Mononuclear cell (primary cell): ENCODE measurements at regions not wholly inside any gene's neighbourhood (a gene's known extent, or its start where the extent isn't known, plus 50 kb on each side); places are given as distances from the start of the nearest gene placed in this dataset.
"Not testable (repeated sequence)": the region's sequence is repeated elsewhere in the genome, so short reads cannot be mapped to it uniquely, and the experiment has no call there.

Source experiments
- H3K27me3 ChIP-seq: 2 replicates; pipeline ENCODE4 v1.6.0; 2011; ENCODE audit warnings: low read length, control low read depth; ENCODE audit not compliant: insufficient read depth
- H3K4me1 ChIP-seq: 2 replicates; pipeline ENCODE4 v1.5.1; 2011; ENCODE audit warnings: mild to moderate bottlenecking, low read length, control low read depth; ENCODE audit not compliant: insufficient read depth
- H3K4me3 ChIP-seq: 2 replicates; pipeline ENCODE4 v1.5.1; 2011; ENCODE audit warnings: mild to moderate bottlenecking, low read length, moderate library complexity
- H3K9me3 ChIP-seq: 2 replicates; pipeline ENCODE4 v1.5.1; 2011; ENCODE audit warnings: low read depth, mild to moderate bottlenecking, control low read depth, low read length

DNA sequence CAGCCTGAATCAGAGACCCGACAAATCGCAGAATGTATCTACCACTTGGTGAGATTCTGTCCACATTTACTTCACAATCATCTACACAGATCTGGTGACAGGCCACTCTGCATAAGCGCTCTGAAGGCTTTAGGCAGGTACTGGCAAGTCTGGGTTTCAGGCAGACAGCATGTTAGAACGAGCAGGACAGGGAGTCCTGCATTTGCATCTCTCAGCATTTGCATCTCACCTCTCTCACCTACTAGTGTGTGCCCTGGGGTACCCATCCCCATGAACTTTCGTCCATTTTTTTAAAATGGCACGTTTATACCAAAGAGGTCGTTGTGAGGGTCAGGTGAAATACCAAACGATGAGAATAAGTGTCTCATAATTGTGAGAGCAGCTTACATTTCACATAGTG is 108.2 kb downstream of the SPATA31A1 start:
- H3K27me3 ChIP-seq, H3K4me3 ChIP-seq, H3K4me1 ChIP-seq, H3K9me3 ChIP-seq: not testable (repeated sequence)

DNA sequence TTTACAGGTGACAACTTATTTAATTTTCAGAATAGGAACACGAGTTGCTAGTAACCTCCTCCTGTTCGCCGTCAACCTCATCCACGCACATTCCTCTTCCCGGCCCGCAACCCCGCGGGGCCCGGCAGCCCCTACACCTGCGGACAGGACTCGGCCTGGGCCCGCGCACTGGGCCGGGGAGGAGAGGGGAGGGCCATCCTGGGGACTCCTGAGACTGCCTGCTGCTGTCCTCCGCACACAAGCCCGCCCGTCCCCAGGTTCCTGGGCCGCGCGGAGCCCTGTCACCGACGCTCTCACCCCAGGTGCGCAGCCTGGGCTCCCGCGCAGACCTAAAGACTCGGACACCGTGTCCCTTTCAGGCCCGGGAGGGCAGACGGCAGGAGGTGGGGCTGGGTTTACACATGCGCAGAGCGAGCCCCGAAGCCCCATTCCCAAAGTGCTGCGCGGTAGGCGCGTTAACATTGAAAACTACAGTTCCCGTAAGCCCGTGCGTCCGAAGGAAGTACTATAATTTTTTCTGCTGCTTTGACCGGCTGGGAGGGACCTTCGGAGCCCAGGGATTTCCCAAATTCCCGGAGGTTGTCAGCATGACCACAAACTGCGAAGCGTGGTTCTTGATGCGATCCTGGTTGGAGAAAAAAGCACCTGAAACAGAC is 108.8 kb downstream of the SPATA31A1 start:
- peak overlapping the region; percentile 38 for H3K4me3 ChIP-seq
- H3K4me1 ChIP-seq, H3K9me3 ChIP-seq, H3K27me3 ChIP-seq: not testable (repeated sequence)

DNA sequence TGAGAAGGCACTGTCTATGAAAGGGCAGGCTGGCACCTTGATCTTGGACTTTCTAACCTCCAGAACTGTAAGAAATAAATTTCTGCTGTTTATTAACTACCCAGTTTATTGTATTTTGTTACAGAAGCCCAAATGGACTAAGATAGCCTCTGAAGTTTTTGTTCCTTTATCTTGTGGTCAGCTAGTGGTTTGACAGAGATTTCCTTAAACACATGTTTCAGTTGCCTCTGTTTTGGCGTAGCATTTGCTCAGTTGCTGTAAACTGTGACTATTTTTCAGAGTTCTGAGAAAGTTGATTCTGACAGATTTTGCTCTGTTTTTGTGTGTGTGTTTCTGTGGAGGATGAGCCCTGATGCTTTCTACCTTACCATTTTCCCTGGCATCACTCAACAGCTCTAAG is 119.0 kb downstream of the SPATA31A1 start:
- H3K27me3 ChIP-seq, H3K9me3 ChIP-seq, H3K4me3 ChIP-seq, H3K4me1 ChIP-seq: not testable (repeated sequence)

DNA sequence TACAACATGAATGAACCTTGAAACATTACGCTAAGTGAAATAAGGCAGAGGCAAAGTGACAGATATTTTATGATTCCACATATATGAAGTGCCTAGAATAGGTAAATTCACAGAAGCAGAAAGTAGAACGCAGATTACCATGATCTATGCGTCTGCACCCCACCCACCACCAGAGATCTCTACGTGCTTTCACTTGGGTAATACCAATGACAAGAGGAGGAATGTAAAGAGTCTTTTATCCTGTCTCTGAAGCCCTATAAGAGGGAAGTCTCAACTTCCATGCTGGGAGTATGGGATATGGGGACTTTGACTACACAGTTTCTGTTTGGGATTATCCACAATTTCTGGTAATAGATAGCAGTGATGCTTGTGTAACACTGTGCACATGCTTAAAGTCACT is 127.6 kb downstream of the SPATA31A1 start:
- not testable (repeated sequence) for H3K4me1 ChIP-seq, H3K27me3 ChIP-seq, H3K4me3 ChIP-seq

DNA sequence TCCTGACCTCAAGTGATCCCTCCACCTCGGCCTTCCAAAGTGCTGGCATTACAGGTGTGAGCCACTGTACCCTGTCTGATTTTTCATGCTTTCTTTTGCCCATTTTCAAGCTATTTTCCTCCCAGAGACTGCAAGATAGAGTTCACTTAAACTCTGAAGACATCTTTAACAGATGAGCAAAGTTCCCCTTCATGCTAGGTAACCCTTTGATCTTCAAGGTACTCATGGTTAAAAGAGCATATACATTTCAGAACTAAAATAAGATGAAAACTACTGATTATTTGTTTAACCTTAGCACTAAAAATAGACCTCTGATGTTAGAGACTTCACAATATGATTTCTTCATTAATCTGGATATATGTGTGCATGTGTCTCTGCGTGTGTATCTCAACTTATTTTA is 128.4 kb downstream of the SPATA31A1 start:
- H3K27me3 ChIP-seq, H3K9me3 ChIP-seq, H3K4me1 ChIP-seq, H3K4me3 ChIP-seq: not testable (repeated sequence)

More for the DNA sequence above, 127.6 kb downstream of the SPATA31A1 start:
- not testable (repeated sequence) for H3K9me3 ChIP-seq

DNA sequence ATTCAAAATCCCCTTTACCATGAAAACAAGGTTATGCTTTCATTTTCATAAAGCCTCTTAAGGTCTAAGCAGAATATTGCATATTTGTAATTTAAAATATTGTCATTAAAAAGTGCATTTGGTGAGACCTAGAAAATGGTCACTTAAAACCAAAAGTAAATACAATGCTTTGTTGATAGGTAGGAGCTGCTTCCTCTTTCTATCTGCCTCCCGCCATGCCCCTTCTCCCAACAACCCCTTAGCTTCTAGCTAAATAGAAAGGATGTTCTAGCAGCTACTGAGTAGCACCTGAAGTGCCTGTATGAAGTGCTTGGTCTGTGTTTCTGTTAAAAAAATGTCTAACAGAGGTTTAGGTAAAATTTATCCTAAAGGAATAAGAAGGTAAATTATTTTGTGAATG is 128.8 kb downstream of the SPATA31A1 start:
- H3K27me3 ChIP-seq, H3K4me1 ChIP-seq, H3K4me3 ChIP-seq, H3K9me3 ChIP-seq: not testable (repeated sequence)

DNA sequence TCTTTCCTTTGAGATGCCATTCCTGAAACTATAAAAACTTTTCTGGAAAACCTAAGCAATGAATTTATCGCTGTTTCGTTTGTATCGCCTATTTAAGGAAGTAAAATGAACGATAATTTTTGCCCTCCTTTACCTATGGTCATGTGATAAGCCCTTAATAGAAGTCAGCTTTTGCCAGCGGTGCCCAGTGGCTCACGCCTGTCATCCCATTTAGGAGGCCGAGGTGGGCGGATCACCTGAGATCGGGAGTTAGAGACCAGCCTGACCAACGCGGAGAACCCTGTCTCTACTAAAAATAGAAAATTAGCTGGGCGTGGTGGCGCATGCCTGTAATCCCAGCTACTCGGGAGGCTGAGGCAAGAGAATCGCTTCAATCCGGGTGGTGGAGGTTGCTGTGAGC is 132.0 kb downstream of the SPATA31A1 start:
- H3K9me3 ChIP-seq, H3K4me3 ChIP-seq, H3K4me1 ChIP-seq, H3K27me3 ChIP-seq: not testable (repeated sequence)

DNA sequence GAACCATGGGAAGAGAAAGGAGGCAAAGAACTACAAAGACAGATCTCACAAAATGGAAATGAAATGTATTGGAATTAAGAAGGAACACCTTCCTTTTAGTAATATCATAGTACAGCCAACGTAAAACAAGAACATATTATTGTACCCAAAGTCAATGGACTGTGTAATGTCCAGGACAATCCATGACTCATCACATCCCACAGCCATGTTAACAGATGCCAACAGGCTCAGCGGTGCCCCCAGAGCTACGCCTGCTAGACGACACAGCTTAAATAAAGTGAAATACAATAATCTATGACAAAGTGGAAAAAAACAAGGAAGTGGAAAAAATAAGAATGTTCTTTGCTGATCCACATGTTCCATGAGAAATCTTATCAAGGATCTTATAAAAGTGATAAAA is 140.8 kb downstream of the SPATA31A1 start:
- H3K4me1 ChIP-seq, H3K4me3 ChIP-seq, H3K27me3 ChIP-seq, H3K9me3 ChIP-seq: not testable (repeated sequence)

DNA sequence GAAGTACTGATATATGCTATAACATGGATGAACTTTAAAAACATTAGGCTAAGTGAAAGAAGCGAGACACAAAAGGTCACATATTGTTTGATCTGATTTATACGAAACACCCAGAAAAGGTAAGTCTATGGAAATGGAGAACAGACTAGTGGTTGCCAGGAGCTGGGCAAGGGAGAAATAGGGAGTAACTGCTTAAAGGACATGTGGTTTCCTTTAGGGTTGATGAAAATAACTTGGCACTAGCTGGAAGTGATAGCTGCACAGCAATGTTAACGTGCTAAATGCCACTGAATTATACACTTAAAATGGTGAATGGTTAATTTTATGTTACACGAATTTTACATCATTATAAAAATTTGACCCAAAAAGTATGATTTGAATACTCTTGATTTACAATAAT is 147.7 kb downstream of the SPATA31A1 start:
- H3K4me1 ChIP-seq, H3K4me3 ChIP-seq, H3K27me3 ChIP-seq, H3K9me3 ChIP-seq: not testable (repeated sequence)

DNA sequence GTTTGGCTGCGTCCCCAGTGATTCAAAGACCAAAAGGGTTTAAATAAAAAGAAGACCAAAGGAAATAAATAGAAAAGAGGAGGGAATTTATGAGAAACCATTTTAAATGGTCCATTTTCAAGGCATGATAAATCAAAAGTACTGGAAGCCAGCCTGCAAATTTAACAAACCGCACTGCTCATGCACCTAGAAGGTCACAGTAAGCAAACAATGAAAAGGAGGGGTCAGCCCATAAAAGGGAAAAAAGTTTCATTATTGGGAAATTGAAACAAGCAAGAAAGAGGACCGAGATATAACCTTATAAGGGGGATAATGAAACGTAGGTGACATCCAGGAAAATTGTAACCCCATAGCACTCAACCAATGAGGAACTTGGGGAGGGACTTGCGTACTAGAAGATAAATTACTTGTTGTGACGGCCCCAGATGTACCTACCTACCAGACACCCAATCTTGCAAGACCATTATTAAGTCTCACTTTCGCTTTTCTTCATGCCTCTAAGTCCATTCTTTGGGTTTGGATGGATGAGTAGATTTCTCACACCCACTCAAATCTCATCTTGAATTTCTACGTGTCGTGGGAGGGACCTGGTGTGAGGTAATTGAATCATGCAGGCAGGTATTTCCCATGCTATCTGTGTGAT is 172.0 kb downstream of the SPATA31A1 start:
- H3K27me3 ChIP-seq, H3K4me3 ChIP-seq, H3K4me1 ChIP-seq, H3K9me3 ChIP-seq: not testable (repeated sequence)

DNA sequence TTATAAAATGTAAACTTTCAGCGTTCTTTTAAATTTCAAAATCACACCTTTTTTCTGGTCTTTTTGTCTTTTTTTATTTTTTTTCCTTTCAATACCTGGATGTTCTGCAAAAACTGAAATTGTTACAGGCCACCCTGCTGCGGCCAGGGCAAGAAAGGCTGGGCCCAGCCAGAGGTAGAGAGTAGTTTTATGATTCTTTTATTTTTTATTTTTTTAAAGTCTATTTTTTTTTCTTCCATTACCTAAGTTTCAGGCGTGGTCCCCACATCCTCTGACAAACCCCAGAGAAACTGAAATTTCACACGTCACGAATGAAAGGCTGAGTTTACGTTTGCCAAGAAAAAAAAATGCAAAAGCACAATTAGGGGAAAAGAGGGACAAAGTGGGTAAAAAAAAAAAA is 177.1 kb downstream of the SPATA31A1 start:
- not testable (repeated sequence) for H3K4me3 ChIP-seq, H3K27me3 ChIP-seq, H3K4me1 ChIP-seq, H3K9me3 ChIP-seq

DNA sequence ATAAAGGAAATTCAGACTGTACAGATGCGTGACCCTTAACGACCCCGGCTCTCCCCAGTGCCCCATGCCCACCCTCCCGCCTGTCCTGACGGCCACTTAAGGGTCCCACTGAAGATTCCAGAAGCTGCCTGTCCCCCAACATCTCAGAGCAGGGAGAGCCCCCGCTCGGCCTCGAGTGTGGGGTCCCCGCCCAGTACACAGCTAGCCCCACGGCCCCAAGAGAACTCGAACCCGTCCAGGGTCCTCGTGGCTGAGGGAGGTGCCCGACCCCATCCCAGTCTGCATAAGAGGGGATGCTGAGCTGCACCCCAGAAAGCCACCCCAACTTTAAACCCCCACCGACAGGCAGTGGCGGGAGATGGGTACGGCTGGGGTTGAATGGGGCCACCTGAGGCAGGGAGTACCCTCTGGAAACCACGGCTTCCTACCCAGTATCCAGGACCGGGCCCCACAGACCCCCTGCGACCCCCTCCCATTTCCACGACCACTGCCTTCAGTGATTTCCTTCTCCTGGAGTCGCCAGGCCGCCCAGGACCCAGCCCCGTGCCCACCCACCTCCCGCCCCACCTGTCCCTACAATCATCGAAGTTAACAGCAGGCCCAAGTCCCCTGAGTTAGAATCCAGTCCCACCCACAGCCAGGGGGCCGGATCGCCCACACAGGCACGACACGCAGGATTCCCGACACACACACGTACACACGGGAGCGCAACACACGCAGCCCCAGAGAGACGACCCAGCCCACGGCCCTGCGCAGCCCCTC is 177.7 kb downstream of the SPATA31A1 start:
- H3K4me3 ChIP-seq, H3K4me1 ChIP-seq, H3K9me3 ChIP-seq, H3K27me3 ChIP-seq: not testable (repeated sequence)

DNA sequence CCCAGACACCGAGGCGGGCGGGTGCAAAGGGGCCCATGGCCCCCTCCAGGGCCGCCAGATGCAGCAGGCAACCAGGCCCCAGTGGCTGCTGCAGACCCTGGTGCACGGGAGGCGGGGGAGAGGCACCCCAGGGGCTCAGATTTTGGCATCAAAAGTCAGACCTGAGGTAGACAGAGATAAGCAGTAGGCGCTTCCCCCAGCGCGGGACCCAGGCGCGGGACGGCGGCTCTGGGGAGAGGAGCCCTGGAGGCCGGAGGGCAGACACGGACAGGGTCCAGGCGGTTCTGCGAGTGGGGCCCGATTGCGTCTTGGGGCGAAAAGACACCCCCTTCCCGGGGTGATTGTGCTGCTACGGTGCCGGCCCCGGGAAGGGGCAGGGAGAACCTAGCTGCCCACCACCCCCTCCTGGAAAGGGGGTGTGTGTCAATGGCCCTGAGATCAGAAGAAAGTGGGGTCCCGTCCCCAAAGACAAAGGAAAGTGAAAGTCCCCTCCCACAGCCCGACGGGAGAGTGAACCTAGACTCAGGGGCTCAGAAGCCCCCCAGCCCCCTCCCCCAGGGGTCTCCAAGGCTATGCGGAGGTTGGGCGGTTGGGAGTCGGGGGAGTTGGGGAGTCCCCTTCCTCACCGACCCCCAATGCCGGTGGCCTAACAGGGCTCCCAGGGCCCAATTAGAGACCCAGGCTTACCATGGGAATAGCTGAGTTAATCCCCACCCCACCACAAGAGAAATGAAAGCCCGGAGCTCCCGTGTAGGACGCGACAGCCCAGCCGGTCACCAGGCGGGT is 178.5 kb downstream of the SPATA31A1 start:
- H3K27me3 ChIP-seq, H3K4me1 ChIP-seq, H3K9me3 ChIP-seq, H3K4me3 ChIP-seq: not testable (repeated sequence)

DNA sequence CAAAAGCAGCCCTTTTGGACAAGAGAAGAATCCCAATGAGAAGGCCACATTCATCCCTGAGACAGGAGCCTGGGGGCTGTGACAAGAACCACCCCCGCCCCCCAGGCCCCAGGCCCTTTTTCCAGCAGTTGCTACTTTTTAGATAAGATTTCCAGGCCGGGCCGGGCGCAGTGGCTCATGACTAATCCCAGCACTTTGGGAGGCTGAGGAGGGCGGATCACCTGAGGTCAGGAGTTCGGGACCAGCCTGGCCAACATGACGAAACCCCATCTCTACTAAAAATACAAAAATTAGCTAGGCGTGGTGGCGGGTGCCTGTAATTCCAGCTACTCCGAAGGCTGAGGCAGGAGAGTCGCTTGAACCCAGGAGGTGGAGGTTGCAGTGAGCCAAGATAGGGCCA is 179.4 kb downstream of the SPATA31A1 start:
- not testable (repeated sequence) for H3K4me1 ChIP-seq, H3K27me3 ChIP-seq, H3K9me3 ChIP-seq, H3K4me3 ChIP-seq

DNA sequence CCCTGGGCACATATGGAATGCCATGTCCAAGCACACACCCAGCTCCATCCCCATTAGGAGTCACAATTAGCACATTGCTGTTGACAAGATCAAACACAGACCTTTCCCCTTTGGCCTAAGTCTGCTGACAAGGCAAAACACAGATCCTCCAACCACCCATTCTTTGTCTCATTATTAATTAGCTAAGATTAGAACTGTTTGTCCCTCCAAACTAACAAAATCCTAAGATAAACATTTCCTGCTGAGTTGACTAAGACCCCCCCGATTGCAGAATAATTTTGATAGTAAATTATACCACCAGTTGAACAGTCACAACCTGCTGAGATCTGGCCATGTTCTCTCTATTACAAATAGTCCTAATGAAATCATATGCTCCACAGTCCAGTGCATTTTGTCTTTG is 186.7 kb downstream of the SPATA31A1 start:
- not testable (repeated sequence) for H3K4me1 ChIP-seq, H3K27me3 ChIP-seq, H3K9me3 ChIP-seq, H3K4me3 ChIP-seq
